ENCODE measurements at regions not wholly inside any gene's neighbourhood (a gene's known extent, or its start where the extent isn't known, plus 50 kb on each side); places are given as distances from the start of the nearest gene placed in this dataset.

GRCh38 chr2:215517391-215517790 lies 81.5 kb upstream of the FN1 start (continued):
- TF ChIP-seq CEBPZ (IDR thresholded peaks at IDR 0.05; ENCODE audit: low read depth, low read length): no peak
- no peak for TF ChIP-seq POLR2AphosphoS5 (IDR thresholded peaks at IDR 0.05; ENCODE audit: low read length)
- no peak for TF ChIP-seq NR2F1 (conservative IDR thresholded peaks at IDR 0.05)

- FAIRE-seq (no peak), ATAC-seq (no peak), DNase-seq (ENCODE audit: low read depth, low spot score) (no peak)
- in situ Hi-C loops (cut with MboI): no loop called here
- TF ChIP-seq GABPA (IDR thresholded peaks at IDR 0.05; ENCODE audit: low read depth) (no peak), NFYA (IDR thresholded peaks at IDR 0.05; ENCODE audit: borderline replicate concordance, low read depth, low read length) (no peak), CREB1 (IDR thresholded peaks at IDR 0.05; ENCODE audit: low read depth) (no peak), NFIC (IDR thresholded peaks at IDR 0.05; ENCODE audit: low read depth, low read length) (no peak), BCL3 (IDR thresholded peaks at IDR 0.05; ENCODE audit: borderline replicate concordance, insufficient read depth, low read depth, low read length, poor library complexity, severe bottlenecking) (peak; percentile 49), TCF3 (IDR thresholded peaks at IDR 0.05; ENCODE audit: borderline replicate concordance, insufficient read depth, low read depth, low read length) (peak; percentile 44; the same call in 1 of the 2 replicates)
- POLR2A ChIA-PET: no interaction called here
- Histone ChIP-seq H3K27ac (ENCODE audit: control insufficient read depth, insufficient read depth) (no peak overlapping the region), H2AFZ (ENCODE audit: control insufficient read depth, low read depth, low read length) (no peak overlapping the region), H3K4me2 (ENCODE audit: control insufficient read depth, insufficient read depth) (no peak overlapping the region), H3K9ac (ENCODE audit: control insufficient read depth, insufficient read depth, low read length) (no peak overlapping the region), H3K27me3 (replicated peaks in 1 of 2; ENCODE audit: control insufficient read depth in 2 of 2, insufficient read depth in 2 of 2, low read length in 1 of 2) (no peaks in the 10 kb centered on the region), H3K4me3 (no peak overlapping the region), H3K4me1 (ENCODE audit: control insufficient read depth, insufficient read depth, low read length) (no peaks in the 10 kb centered on the region), H4K20me1 (ENCODE audit: control insufficient read depth, insufficient read depth) (no peaks in the 10 kb centered on the region), H3K9me3 (replicated peaks; ENCODE audit: control insufficient read depth, insufficient read depth, low read length) (no peaks in the 10 kb centered on the region), H3K36me3 (ENCODE audit: control insufficient read depth in 2 of 2, insufficient read depth in 2 of 2, low read length in 1 of 2) (no peaks in the 10 kb centered on the region), H3K79me2 (ENCODE audit: control insufficient read depth, insufficient read depth, low read length) (no peaks in the 10 kb centered on the region)
- intact Hi-C loops (cut with micrococcal nuclease; ENCODE audit: unreplicated experiment): no loop called here
- CTCF ChIA-PET: no interaction called here
- SMC1A ChIA-PET (ENCODE audit: uncharacterized antibody, unreplicated experiment): no interaction called here
- RAD21 ChIA-PET (ENCODE audit: unreplicated experiment): no interaction called here
- no TSS peak for BruUV-seq (replicated peaks)
- WGBS (ENCODE audit: insufficient coverage, insufficient replicate concordance, low lambda C conversion rate, missing lambda C conversion rate): 50% methylated on average over 16 of the region's 16 CpGs
These were observed 78.6 kb upstream of the FN1 start for GRCh38 chr2:215514516-215514915.
